ENCODE measurements at regions not wholly inside any gene's neighbourhood (a gene's known extent, or its start where the extent isn't known, plus 50 kb on each side); places are given as distances from the start of the nearest gene placed in this dataset.

GRCh38 chr4:142954415-142954814, 108.3 kb upstream of the INPP4B start:
- TF ChIP-seq RAD21 (IDR thresholded peaks at IDR 0.05; ENCODE audit: low read depth) (no peak), EP300 (IDR thresholded peaks at IDR 0.05; ENCODE audit: borderline replicate concordance) (no peak)
